ENCODE measurements at regions not wholly inside any gene's neighbourhood (a gene's known extent, or its start where the extent isn't known, plus 50 kb on each side); places are given as distances from the start of the nearest gene placed in this dataset.

DNA sequence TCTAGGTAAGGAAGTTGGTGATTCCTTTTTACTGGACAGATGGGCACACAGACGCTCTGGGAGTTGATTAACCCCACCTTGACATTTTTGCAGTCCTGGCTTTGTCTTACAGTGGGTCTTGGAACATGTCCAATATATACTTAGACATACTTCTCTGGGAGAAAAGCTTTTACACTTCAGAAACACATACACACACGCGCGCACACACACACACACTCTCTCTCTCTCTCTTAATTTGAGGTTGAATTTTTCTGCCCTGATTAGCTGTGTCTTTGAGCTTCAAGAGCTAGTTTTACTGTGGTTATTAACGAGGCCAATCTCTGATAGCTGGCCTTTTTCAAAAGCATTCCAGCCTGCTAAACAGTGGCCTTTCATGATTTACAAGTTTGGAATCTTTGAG is 215.0 kb downstream of the MYCN start:
- TF ChIP-seq YY1 (IDR thresholded peaks at IDR 0.05; ENCODE audit: insufficient read depth, insufficient read length), result no peak
- no peak for TF ChIP-seq ZNF274 (IDR thresholded peaks at IDR 0.05; ENCODE audit: low read depth, low read length)
- no peak for TF ChIP-seq SUZ12 (IDR thresholded peaks at IDR 0.05; ENCODE audit: extremely low read depth, insufficient read depth, insufficient read length)
